ENCODE measurements at regions not wholly inside any gene's neighbourhood (a gene's known extent, or its start where the extent isn't known, plus 50 kb on each side); places are given as distances from the start of the nearest gene placed in this dataset.
"Not testable (repeated sequence)": the region's sequence is repeated elsewhere in the genome, so short reads cannot be mapped to it uniquely, and the experiment has no call there.

DNA sequence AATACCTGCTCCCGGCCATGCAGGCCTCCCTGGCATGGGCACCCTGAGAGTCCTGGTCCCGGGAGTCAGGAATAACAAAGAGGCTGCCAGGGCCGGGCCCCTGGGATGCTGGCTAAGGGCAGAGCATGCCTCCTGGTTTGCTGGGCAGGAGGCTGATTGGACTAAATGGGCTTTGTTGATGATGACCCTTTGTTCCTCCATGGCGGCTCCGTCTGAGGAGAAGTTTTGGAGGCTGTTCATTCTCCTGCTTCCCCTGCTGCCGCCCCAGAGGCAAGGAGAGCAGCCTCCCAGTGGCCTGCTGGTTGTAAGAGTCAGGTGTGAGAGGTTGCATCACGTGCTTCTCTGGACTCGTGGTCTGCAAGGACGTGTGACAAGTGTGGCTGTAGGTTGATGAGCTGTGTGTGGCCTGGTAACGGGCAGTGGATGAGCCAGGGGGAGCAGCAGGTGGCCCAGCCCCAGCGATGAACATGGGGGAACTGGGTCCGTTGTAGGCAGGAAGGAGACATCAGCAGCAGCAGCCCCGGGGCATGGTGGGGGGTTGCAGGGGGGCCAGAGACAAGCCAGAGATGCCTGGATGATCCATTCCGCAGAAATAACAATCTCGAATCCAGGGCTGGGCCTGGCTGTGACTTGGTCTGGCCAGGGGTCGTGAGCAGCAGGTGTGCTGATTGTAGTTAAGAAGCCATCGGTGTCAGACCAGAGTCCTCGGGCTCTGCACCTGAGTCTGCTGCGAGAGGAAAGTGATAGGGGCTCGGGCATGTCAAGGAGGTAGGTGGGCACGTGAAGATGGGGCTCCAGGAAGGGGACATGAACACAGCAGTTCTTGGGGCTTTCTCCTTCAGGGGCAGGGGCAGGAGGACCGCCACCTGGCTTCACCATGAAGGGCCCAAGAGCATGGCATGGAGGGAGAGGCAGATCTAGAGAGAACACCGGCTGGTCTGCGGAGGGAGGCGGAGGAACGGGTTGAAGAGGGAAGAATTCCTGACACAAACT lies 101.4 kb downstream of the TNFRSF13B start:
- no peaks in the 10 kb centered on the region for H3K9me3 Mint-ChIP-seq
- no peak overlapping the region for H3K27ac Mint-ChIP-seq

DNA sequence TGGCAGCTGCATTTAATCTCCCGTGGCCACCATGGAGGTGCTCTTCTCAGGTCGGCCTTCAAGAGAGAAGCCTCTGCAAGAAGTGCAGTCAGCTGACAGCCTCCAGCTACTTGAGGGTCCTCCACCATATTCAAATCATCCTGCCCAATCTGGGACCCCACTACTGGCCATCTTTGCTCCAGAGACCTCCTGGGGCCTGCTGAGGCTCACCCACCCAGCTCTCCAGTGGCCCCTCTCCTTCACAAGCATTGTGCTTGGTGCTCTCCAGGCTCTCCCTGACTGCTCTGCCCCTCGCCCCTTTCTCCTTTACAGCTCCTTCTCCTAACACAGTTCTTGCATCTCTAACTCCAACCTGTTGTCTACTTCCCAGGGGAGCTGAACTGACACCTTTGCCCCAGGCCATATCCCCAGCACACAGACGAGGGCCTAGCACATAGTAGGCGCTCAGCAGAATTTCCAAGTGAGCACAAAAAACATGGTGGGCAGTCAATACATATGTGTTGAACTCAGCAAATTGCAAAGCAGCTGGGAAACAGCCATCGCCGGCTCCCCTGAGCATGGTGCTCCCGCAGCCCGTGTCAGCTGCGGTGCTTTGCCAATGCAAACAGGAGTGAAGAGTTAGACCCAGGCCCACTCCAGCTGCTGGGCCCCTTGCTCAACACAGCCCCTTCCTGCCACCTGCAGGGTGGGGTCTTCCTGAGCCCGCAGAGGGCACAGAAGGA lies 102.2 kb downstream of the TNFRSF13B start:
- H3K4me3 Mint-ChIP-seq; H3K27ac Mint-ChIP-seq; H3K36me3 Mint-ChIP-seq (ENCODE audit: low read depth); H3K9me3 Mint-ChIP-seq; H3K4me1 Mint-ChIP-seq: not testable (repeated sequence)
- H3K27me3 Mint-ChIP-seq (ENCODE audit: low read depth): peaks cover 23% of the 10 kb centered on the region

More for the DNA sequence above, 101.4 kb downstream of the TNFRSF13B start:
- peaks cover 27% of the 10 kb centered on the region for H3K27me3 Mint-ChIP-seq (ENCODE audit: low read depth)
- H3K4me3 Mint-ChIP-seq: no peak overlapping the region
- peaks cover 11% of the 10 kb centered on the region for H3K4me1 Mint-ChIP-seq
- no peak for TF ChIP-seq CTCF (IDR thresholded peaks at IDR 0.05; ENCODE audit: unreplicated experiment in 3 of 3)
- no peaks in the 10 kb centered on the region for H3K36me3 Mint-ChIP-seq (ENCODE audit: low read depth)

DNA sequence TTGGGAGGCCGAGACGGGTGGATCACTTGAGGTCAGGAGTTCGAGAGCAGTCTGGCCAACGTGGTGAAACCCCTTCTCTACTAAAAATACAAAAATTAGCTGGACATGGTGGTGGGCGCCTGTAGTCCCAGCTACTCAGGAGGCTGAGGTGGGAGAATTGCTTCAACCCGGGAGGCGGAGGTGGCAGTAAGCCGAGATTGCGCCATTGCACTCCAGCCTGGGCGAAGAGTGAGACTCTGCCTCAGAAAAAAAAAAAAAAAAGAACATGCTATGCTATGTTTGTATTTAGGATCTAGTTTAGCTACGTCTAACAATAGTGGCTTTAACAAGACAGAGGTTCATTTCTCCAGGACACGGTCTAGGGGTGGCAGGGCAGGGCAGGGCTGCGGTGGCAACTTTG lies 103.3 kb downstream of the TNFRSF13B start:
- not testable (repeated sequence) for H3K36me3 Mint-ChIP-seq (ENCODE audit: low read depth); H3K9me3 Mint-ChIP-seq; H3K4me3 Mint-ChIP-seq; H3K4me1 Mint-ChIP-seq; H3K27ac Mint-ChIP-seq
- peaks cover 19% of the 10 kb centered on the region for H3K27me3 Mint-ChIP-seq (ENCODE audit: low read depth)

DNA sequence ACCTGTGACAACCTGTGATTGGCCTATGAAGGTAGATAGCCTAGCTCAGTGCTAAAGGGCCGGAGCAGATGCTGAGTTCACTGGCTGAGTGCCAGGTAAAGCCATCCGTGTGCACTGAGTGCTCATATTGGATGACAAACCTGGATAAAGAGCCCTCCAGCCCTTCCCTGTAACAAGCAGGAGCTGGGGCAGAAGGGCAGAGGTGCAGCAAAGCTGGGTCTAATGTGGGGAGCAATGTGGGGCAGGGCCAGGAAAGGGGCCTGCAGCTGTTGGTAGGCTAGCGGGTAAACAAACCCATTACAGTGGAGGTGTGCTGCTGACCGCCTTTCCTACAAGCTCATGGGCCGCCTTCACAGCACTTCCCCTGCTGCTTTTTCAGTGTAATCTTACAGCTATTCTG lies 104.4 kb downstream of the TNFRSF13B start:
- H3K9me3 Mint-ChIP-seq; H3K4me1 Mint-ChIP-seq; H3K4me3 Mint-ChIP-seq; H3K27ac Mint-ChIP-seq; H3K36me3 Mint-ChIP-seq (ENCODE audit: low read depth): not testable (repeated sequence)
- H3K27me3 Mint-ChIP-seq (ENCODE audit: low read depth): peaks cover 19% of the 10 kb centered on the region

- not testable (repeated sequence) for H3K36me3 Mint-ChIP-seq (ENCODE audit: low read depth); H3K9me3 Mint-ChIP-seq; H3K4me1 Mint-ChIP-seq; H3K4me3 Mint-ChIP-seq; H3K27ac Mint-ChIP-seq
- H3K27me3 Mint-ChIP-seq (ENCODE audit: low read depth): peaks cover 19% of the 10 kb centered on the region
These were observed 105.1 kb downstream of the TNFRSF13B start for GRCh38 chr17:16866841-16867240.

DNA sequence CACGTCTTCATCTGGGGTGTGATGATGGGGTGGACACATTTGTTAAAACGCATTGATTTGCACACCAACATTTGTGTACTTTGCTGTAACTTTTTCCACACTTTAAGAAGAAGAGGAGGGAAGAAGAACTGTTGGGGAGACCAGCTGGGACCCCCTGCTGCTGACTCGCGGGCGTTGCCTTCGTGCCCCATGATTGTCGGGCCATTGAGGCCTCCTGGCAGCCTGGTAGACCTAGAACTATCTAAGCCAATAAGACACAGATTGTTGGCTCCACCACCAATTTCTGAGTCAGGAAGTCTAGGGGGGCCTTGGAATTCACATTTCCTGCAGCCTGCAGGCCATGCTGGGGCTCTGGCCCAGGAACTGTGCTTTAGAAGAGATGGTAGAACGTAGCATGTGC lies 105.5 kb downstream of the TNFRSF13B start:
- H3K4me1 Mint-ChIP-seq: peaks cover 5% of the 10 kb centered on the region
- H3K9me3 Mint-ChIP-seq: no peaks in the 10 kb centered on the region
- no peaks in the 10 kb centered on the region for H3K36me3 Mint-ChIP-seq (ENCODE audit: low read depth)
- H3K27ac Mint-ChIP-seq: no peak overlapping the region
- H3K4me3 Mint-ChIP-seq: no peak overlapping the region
- peaks cover 18% of the 10 kb centered on the region for H3K27me3 Mint-ChIP-seq (ENCODE audit: low read depth)
- no peak for TF ChIP-seq CTCF (IDR thresholded peaks at IDR 0.05; ENCODE audit: unreplicated experiment in 3 of 3)

DNA sequence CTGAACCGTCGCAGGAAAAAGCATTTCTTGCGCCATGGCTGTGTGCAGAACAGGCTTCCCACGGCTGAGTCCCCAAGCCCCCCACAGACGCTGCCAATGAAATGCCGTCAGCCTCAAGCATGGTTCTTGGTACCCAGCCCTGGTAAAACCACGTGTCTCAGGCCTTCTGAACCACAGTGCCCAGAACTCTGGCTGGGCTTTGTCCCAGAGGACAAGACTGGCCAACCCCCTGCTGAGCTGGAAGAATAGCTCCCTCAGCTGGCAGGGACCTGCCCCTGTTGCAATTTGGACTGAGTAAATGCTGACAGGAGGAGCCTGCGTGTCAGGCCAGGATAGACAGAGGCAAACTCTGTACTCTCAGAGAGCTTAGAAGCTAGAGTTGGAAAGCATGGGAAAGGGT lies 106.2 kb downstream of the TNFRSF13B start:
- peak overlapping the region in 2 of 3 experiments; percentile 45 to 46 for H3K27ac Mint-ChIP-seq
- not testable (repeated sequence) for H3K4me3 Mint-ChIP-seq; H3K4me1 Mint-ChIP-seq; H3K9me3 Mint-ChIP-seq; H3K36me3 Mint-ChIP-seq (ENCODE audit: low read depth)
- peaks cover 11% of the 10 kb centered on the region for H3K27me3 Mint-ChIP-seq (ENCODE audit: low read depth)

DNA sequence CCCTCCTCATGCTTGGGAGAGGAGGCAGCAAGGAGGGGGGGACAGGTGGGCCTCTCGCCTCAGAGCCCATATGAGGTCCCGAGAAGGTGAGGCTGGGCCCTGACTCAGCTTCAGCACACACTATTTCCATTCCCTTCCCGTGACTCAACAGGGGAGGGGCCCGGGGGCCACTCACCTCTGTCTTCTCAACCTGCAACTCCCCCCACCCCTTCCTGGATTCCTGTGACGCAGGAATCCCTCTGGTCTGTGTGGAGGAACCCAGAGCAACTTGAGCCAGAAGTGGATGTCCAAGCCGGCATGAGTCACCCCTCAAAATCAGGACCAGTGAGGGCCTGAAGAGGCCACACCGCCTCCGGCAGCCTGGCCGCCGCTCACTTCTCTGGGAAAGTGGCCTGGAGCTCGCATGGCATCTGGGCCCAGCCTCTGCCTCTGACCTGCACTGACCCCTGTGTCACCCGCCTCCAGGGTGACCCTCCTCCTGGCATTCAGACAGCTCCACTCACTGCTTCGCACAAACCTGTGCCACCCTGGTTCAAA lies 106.8 kb downstream of the TNFRSF13B start:
- H3K4me3 Mint-ChIP-seq; H3K27ac Mint-ChIP-seq; H3K27me3 Mint-ChIP-seq (ENCODE audit: low read depth); H3K4me1 Mint-ChIP-seq; H3K36me3 Mint-ChIP-seq (ENCODE audit: low read depth); H3K9me3 Mint-ChIP-seq: not testable (repeated sequence)

- not testable (repeated sequence) for H3K4me3 Mint-ChIP-seq; H3K9me3 Mint-ChIP-seq; H3K27me3 Mint-ChIP-seq (ENCODE audit: low read depth); H3K4me1 Mint-ChIP-seq; H3K36me3 Mint-ChIP-seq (ENCODE audit: low read depth); H3K27ac Mint-ChIP-seq
These were observed 107.3 kb downstream of the TNFRSF13B start for GRCh38 chr17:16864462-16865076.

- H3K4me3 Mint-ChIP-seq; H3K27ac Mint-ChIP-seq; H3K4me1 Mint-ChIP-seq; H3K27me3 Mint-ChIP-seq (ENCODE audit: low read depth); H3K36me3 Mint-ChIP-seq (ENCODE audit: low read depth); H3K9me3 Mint-ChIP-seq: not testable (repeated sequence)
These were observed 110.8 kb downstream of the TNFRSF13B start for GRCh38 chr17:16861152-16861551.

GRCh38 chr17:16860467-16860866 lies 111.5 kb downstream of the TNFRSF13B start:
- not testable (repeated sequence) for H3K27ac Mint-ChIP-seq; H3K36me3 Mint-ChIP-seq (ENCODE audit: low read depth); H3K4me1 Mint-ChIP-seq; H3K4me3 Mint-ChIP-seq; H3K27me3 Mint-ChIP-seq (ENCODE audit: low read depth); H3K9me3 Mint-ChIP-seq

DNA sequence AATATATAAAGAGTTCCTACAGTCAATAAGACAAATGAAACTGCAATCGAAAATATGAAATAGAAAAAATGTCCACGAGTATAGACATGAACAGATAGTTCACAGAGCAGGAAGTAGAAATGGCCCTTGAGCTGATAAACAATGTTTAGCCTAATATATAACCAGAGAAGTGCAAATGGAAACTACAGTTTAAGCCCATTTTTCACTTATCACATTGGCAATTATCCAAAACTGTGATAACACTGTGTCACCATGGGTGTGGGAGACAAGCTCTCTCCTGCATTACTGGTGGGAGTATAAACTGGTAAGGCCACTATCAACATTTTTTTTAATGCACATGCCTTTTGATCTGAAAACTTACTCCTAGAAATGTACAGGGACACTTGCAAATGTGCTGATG lies 112.4 kb downstream of the TNFRSF13B start:
- not testable (repeated sequence) for H3K36me3 Mint-ChIP-seq (ENCODE audit: low read depth); H3K27me3 Mint-ChIP-seq (ENCODE audit: low read depth); H3K9me3 Mint-ChIP-seq; H3K4me3 Mint-ChIP-seq; H3K27ac Mint-ChIP-seq; H3K4me1 Mint-ChIP-seq
